ENCODE measurements at regions not wholly inside any gene's neighbourhood (a gene's known extent, or its start where the extent isn't known, plus 50 kb on each side); places are given as distances from the start of the nearest gene placed in this dataset.

DNA sequence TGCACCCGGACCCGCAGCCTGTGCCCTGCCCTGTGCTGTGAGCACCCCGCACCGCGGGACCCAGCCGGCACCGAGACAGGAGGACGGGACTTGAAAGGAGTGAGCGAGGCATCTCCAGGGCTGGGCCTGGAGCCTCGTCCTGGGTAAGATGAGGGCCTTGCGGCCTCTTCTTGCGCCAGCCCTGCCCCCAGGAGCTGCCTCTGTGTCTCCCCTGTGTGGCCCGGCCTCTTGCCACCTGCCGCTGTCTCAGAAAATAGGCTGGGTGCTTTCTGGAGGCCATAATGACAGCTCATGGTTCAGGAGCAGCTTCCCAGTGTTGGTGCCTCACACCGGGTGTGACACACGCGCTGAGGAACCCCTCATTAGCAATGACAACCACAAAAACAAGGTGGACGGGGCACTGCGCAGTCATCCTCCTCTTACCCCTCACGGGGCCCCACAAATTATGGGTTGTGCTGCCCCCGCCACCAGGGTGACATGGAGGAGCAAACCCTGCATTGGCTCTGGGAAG, 161.5 kb upstream of the C1orf174 start:
- Histone ChIP-seq H3K27ac (no peak overlapping the region), H3K9me3 (ENCODE audit: severe bottlenecking) (no peaks in the 10 kb centered on the region), H3K36me3 (no peaks in the 10 kb centered on the region), H3K27me3 (ENCODE audit: insufficient read depth, low read depth, severe bottlenecking) (no peaks in the 10 kb centered on the region), H3K4me3 (ENCODE audit: low read depth, low read length) (no peak overlapping the region)
- no peak for DNase-seq
- TF ChIP-seq, protein P1, sequence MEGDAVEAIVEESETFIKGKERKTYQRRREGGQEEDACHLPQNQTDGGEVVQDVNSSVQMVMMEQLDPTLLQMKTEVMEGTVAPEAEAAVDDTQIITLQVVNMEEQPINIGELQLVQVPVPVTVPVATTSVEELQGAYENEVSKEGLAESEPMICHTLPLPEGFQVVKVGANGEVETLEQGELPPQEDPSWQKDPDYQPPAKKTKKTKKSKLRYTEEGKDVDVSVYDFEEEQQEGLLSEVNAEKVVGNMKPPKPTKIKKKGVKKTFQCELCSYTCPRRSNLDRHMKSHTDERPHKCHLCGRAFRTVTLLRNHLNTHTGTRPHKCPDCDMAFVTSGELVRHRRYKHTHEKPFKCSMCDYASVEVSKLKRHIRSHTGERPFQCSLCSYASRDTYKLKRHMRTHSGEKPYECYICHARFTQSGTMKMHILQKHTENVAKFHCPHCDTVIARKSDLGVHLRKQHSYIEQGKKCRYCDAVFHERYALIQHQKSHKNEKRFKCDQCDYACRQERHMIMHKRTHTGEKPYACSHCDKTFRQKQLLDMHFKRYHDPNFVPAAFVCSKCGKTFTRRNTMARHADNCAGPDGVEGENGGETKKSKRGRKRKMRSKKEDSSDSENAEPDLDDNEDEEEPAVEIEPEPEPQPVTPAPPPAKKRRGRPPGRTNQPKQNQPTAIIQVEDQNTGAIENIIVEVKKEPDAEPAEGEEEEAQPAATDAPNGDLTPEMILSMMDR (IDR thresholded peaks at IDR 0.05; ENCODE audit: low read depth, low read length) = no peak

DNA sequence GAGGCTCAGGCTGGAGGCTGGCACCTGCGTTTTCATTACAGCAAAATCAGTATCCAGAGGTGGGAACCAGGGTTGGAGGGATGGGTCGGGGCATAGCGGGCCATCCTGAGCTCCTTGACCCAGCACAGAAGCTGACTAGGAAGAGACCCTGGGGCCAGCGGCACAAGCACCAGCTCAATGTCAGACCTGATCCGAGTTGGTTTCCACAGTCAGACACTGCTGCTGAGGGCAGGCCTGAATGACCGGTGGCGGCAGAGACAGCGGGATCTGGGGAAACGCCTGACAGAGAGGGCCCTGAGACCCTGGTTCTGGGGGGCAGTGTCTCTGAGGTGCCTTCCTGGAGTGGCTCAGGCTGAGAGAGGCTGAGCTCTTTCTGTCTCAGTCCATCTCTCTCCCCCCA, 162.0 kb upstream of the C1orf174 start:
- H3K9me3 ChIP-seq (ENCODE audit: severe bottlenecking) = no peaks in the 10 kb centered on the region
- TF ChIP-seq, protein P1 (IDR thresholded peaks at IDR 0.05; ENCODE audit: low read depth, low read length) = no peak
- no peaks in the 10 kb centered on the region for H3K27me3 ChIP-seq (ENCODE audit: insufficient read depth, low read depth, severe bottlenecking)
- H3K27ac ChIP-seq = no peak overlapping the region
- DNase-seq = no peak
- H3K36me3 ChIP-seq = no peaks in the 10 kb centered on the region
- no peak overlapping the region for H3K4me3 ChIP-seq (ENCODE audit: low read depth, low read length)

DNA sequence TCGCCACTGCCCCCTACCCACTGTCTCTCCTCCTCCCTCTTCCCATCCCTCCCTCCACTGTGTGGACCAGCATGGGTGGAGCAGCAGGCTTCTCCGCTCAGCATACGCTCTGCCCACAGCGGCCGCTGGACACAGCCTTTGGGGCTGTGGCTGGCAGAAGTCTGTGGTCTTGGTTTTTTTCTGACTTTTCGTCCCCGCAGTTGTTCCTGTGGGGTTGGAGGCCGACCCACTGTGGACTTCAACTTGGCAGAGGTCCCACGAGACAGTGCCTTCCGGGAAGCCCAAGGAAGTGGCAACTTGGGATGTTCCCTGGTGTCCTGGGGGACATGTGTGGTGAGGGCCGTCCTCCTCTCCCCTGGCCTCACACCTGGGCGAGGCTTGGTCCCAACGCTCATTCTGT, 162.5 kb upstream of the C1orf174 start:
- Histone ChIP-seq H3K9me3 (ENCODE audit: severe bottlenecking) (no peaks in the 10 kb centered on the region), H3K4me3 (ENCODE audit: low read depth, low read length) (no peak overlapping the region), H3K27ac (no peak overlapping the region), H3K27me3 (ENCODE audit: insufficient read depth, low read depth, severe bottlenecking) (no peaks in the 10 kb centered on the region), H3K36me3 (no peaks in the 10 kb centered on the region)
- DNase-seq = no peak
- TF ChIP-seq, protein P1 (IDR thresholded peaks at IDR 0.05; ENCODE audit: low read depth, low read length) = no peak

DNA sequence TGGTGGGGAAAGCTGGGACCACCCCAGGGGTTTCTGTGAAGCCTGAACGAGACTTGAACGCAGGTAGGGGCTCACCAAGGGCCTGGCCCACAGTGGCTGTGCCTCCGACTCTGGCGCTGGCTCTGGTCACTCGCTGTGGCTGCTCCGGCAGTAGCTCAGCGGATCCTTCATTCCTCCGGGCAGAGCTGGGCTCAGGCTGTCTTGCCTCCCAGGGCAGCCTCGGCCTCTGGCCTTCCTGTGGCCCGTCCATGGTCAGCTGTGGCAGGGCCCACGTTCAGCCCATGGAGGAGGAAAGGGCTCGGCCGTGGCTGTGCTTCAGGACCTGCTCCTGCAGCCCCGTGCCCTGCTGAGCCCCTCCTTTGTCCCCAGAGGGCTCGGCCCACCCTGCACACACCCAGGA, 162.9 kb upstream of the C1orf174 start:
- H3K9me3 ChIP-seq (ENCODE audit: severe bottlenecking) = no peaks in the 10 kb centered on the region
- TF ChIP-seq, protein P1 (IDR thresholded peaks at IDR 0.05; ENCODE audit: low read depth, low read length) = no peak
- no peaks in the 10 kb centered on the region for H3K27me3 ChIP-seq (ENCODE audit: insufficient read depth, low read depth, severe bottlenecking)
- no peak overlapping the region for H3K4me3 ChIP-seq (ENCODE audit: low read depth, low read length)
- no peak for DNase-seq
- no peak overlapping the region for H3K27ac ChIP-seq
- no peaks in the 10 kb centered on the region for H3K36me3 ChIP-seq

DNA sequence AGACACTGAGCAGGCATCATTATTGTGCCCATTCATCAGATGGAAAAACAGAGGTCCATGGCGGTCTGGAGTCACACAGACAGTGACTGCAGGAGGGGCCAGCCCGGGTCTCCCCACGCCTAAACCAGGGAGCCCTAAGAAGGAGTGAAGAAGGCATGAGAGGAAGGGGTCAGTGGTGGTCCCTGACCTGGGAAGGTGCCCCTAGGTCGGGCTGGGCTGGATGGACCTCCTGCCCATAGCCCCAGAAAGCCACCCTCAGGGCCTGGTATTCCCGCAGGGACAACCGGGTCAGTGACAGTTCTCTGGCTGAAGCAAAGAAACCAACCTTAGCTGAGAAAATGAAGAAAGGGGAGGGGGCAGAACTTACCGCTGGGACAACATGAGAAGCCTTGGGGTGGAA, 163.4 kb upstream of the C1orf174 start:
- DNase-seq = no peak
- TF ChIP-seq, protein P1 (IDR thresholded peaks at IDR 0.05; ENCODE audit: low read depth, low read length) = no peak
- Histone ChIP-seq H3K4me3 (ENCODE audit: low read depth, low read length) (no peak overlapping the region), H3K27ac (no peak overlapping the region), H3K9me3 (ENCODE audit: severe bottlenecking) (no peaks in the 10 kb centered on the region), H3K36me3 (no peaks in the 10 kb centered on the region), H3K27me3 (ENCODE audit: insufficient read depth, low read depth, severe bottlenecking) (no peaks in the 10 kb centered on the region)

DNA sequence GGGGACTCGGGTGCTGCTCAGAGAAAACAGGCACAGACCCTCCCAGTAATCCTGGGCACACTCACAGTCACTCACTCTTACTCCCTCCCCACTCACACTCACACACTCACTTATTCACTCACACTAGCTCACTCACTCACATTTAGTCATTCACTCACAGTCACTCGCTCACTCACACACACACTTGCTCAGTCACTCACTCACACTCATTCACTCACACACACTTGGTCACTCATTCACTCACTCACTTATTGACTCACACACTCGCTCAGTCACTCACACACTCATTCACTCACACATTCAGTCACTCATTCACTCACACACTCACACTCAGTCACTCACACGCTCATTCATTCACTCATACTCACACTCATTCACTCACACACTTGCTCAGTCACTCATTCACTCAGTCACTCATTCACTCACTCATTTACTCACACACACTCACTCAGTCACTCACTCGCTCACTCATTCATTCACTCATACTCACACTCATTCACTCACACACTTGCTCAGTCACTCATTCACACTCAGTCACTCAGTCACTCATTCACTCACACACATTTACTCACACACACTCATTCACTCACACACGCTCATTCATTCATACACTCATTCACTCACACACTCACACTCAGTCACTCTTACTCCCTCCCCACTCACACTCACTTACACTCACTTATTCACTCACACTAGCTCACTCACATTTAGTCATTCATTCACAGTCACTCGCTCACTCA, 164.2 kb upstream of the C1orf174 start:
- H3K4me3 ChIP-seq (ENCODE audit: low read depth, low read length) = no peak overlapping the region
- no peaks in the 10 kb centered on the region for H3K27me3 ChIP-seq (ENCODE audit: insufficient read depth, low read depth, severe bottlenecking)
- DNase-seq = no peak
- no peaks in the 10 kb centered on the region for H3K9me3 ChIP-seq (ENCODE audit: severe bottlenecking)
- no peak overlapping the region for H3K27ac ChIP-seq
- no peaks in the 10 kb centered on the region for H3K36me3 ChIP-seq
- TF ChIP-seq, protein P1 (IDR thresholded peaks at IDR 0.05; ENCODE audit: low read depth, low read length) = no peak
